ENCODE measurements at regions not wholly inside any gene's neighbourhood (a gene's known extent, or its start where the extent isn't known, plus 50 kb on each side); places are given as distances from the start of the nearest gene placed in this dataset.

DNA sequence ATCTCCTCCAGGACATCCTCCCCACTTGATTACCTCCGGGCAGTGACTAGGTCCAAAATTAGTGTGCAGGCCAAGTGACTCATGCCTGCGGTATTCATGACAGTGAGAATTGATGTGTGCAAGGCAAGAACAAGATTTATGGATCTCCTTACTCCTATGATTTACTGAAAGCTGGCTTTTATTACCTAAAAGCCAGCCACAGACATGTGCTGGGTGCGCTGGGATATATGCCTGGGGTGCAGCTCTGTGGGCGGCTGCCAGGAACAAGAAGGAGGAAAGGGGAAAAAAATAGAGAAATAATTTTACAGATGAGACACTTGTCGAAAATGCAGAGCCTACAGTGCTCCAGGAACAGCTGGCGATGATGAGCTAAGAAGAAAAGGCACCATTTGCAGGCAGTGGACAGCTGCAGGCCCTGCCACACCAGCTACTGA lies 359.3 kb downstream of the CMPK2 start:
- H3K27me3 ChIP-seq (replicated peaks in 1 of 7) = no peaks in the 10 kb centered on the region
- TF ChIP-seq, protein P1, sequence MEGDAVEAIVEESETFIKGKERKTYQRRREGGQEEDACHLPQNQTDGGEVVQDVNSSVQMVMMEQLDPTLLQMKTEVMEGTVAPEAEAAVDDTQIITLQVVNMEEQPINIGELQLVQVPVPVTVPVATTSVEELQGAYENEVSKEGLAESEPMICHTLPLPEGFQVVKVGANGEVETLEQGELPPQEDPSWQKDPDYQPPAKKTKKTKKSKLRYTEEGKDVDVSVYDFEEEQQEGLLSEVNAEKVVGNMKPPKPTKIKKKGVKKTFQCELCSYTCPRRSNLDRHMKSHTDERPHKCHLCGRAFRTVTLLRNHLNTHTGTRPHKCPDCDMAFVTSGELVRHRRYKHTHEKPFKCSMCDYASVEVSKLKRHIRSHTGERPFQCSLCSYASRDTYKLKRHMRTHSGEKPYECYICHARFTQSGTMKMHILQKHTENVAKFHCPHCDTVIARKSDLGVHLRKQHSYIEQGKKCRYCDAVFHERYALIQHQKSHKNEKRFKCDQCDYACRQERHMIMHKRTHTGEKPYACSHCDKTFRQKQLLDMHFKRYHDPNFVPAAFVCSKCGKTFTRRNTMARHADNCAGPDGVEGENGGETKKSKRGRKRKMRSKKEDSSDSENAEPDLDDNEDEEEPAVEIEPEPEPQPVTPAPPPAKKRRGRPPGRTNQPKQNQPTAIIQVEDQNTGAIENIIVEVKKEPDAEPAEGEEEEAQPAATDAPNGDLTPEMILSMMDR (IDR thresholded peaks at IDR 0.05 in 8 of 11, conservative IDR thresholded peaks at IDR 0.05 in 3 of 11) = no peak
- TF ChIP-seq POLR2A (IDR thresholded peaks at IDR 0.05) = no peak
- no peak for TF ChIP-seq POLR2AphosphoS5 (IDR thresholded peaks at IDR 0.05)
- H3K9me3 ChIP-seq = no peaks in the 10 kb centered on the region
- DNase-seq = no peak
- intact Hi-C loops (cut with DNase I; ENCODE audit: low total_unique reads) = no loop called here
- no peaks in the 10 kb centered on the region for H3K4me1 ChIP-seq
- H3K36me3 ChIP-seq = no peaks in the 10 kb centered on the region
- WGBS, 5 donors = 40 to 58% (median 41%) methylated on average over 6 of the region's 6 CpGs
- no peak overlapping the region for H3K4me3 ChIP-seq
- no peak overlapping the region for H3K27ac ChIP-seq

GRCh38 chr2:6506859-6507258 lies 358.8 kb downstream of the CMPK2 start:
- H3K27ac ChIP-seq = no peak overlapping the region
- DNase-seq = no peak
- no peaks in the 10 kb centered on the region for H3K4me1 ChIP-seq
- H3K36me3 ChIP-seq = no peaks in the 10 kb centered on the region
- no peaks in the 10 kb centered on the region for H3K9me3 ChIP-seq
- TF ChIP-seq POLR2AphosphoS5 (IDR thresholded peaks at IDR 0.05) = no peak
- TF ChIP-seq POLR2A (IDR thresholded peaks at IDR 0.05) = no peak
- TF ChIP-seq, protein P1 (IDR thresholded peaks at IDR 0.05 in 8 of 11, conservative IDR thresholded peaks at IDR 0.05 in 3 of 11) = no peak
- intact Hi-C loops (cut with DNase I; ENCODE audit: low total_unique reads) = no loop called here
- H3K27me3 ChIP-seq (replicated peaks in 1 of 7) = no peaks in the 10 kb centered on the region
- no peak overlapping the region for H3K4me3 ChIP-seq
- WGBS, 5 donors = 73 to 80% (median 74%) methylated on average over 6 of the region's 6 CpGs

GRCh38 chr2:6510532-6510931 lies 355.2 kb downstream of the CMPK2 start:
- H3K9me3 ChIP-seq = no peaks in the 10 kb centered on the region
- TF ChIP-seq POLR2A (IDR thresholded peaks at IDR 0.05) (no peak), POLR2AphosphoS5 (IDR thresholded peaks at IDR 0.05) (no peak)
- TF ChIP-seq, protein P1 (IDR thresholded peaks at IDR 0.05 in 8 of 11, conservative IDR thresholded peaks at IDR 0.05 in 3 of 11) = no peak
- intact Hi-C loops (cut with DNase I; ENCODE audit: low total_unique reads) = no loop called here
- H3K36me3 ChIP-seq = no peaks in the 10 kb centered on the region
- 63 to 90% (median 85%) methylated on average over 1 of the region's 1 CpG for WGBS, 5 donors
- H3K4me3 ChIP-seq = no peak overlapping the region
- no peaks in the 10 kb centered on the region for H3K27me3 ChIP-seq (replicated peaks in 1 of 7)
- H3K4me1 ChIP-seq = no peaks in the 10 kb centered on the region
- DNase-seq = no peak
- H3K27ac ChIP-seq = no peak overlapping the region

DNA sequence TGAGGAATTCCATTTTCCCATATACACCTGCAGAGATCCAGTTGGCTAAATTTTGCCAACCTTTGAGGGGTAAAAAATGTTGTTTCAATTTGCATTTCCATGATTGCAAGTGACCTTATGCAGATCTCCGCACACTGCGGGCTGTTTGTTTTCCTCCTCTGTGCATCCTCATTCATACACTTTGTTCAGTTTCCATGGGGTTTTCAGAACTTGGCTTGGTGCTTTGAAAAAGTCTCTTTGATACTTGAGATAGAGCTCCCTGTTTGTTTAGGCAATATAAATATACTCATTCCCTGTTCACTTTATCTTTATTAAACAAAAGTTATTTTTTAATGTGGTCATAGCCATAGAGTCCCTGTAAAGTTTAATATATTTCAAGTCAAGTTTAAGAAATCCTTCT lies 353.1 kb downstream of the CMPK2 start:
- Histone ChIP-seq H3K36me3 (no peaks in the 10 kb centered on the region), H3K9me3 (no peaks in the 10 kb centered on the region), H3K27ac (no peak overlapping the region), H3K4me3 (no peak overlapping the region), H3K4me1 (no peaks in the 10 kb centered on the region), H3K27me3 (replicated peaks in 1 of 7) (no peaks in the 10 kb centered on the region)
- 96 to 97% (median 97%) methylated on average over 2 of the region's 2 CpGs for WGBS, 5 donors
- no peak for TF ChIP-seq POLR2A (IDR thresholded peaks at IDR 0.05)
- intact Hi-C loops (cut with DNase I; ENCODE audit: low total_unique reads) = no loop called here
- no peak for DNase-seq

- intact Hi-C loops (cut with DNase I; ENCODE audit: low total_unique reads) = no loop called here
- H3K4me1 ChIP-seq = no peaks in the 10 kb centered on the region
- H3K27me3 ChIP-seq (replicated peaks in 1 of 7) = no peaks in the 10 kb centered on the region
- TF ChIP-seq POLR2AphosphoS5 (IDR thresholded peaks at IDR 0.05) (no peak), POLR2A (IDR thresholded peaks at IDR 0.05) (no peak)
- TF ChIP-seq, protein P1 (IDR thresholded peaks at IDR 0.05 in 8 of 11, conservative IDR thresholded peaks at IDR 0.05 in 3 of 11) = no peak
- no peaks in the 10 kb centered on the region for H3K9me3 ChIP-seq
- no peak overlapping the region for H3K27ac ChIP-seq
- no peak overlapping the region for H3K4me3 ChIP-seq
- 65 to 75% (median 73%) methylated on average over 6 of the region's 6 CpGs for WGBS, 5 donors
- no peak for DNase-seq
- no peaks in the 10 kb centered on the region for H3K36me3 ChIP-seq
These were observed 349.0 kb downstream of the CMPK2 start for GRCh38 chr2:6516674-6517073.

Data from spleen (tissue), 11 donors.